Cardiac muscle cell (in vitro differentiated cells and primary cell): ENCODE measurements at regions not wholly inside any gene's neighbourhood (a gene's known extent, or its start where the extent isn't known, plus 50 kb on each side); places are given as distances from the start of the nearest gene placed in this dataset.

Experiments
- DNase-seq, 2 donors: peaks; one replicate each; pipeline versions ENCODE4 v3.0.0 to v3.0.0-alpha.2; 2010 to 2017; ENCODE audit warnings: low read depth in 1 of 2, low spot score in 1 of 2
- H3K27ac ChIP-seq: fragments of 200-600 bp; sonication (generic); 2 replicates; pipeline ENCODE4 v1.5.1; 2016
- H3K27me3 ChIP-seq: fragments of 200-600 bp; sonication (generic); 2 replicates; pipeline ENCODE4 v1.6.0; 2016; ENCODE audit warnings: control low read depth
- H3K36me3 ChIP-seq: fragments of 200-600 bp; sonication (generic); 2 replicates; pipeline ENCODE4 v1.5.1; 2016; ENCODE audit warnings: control low read depth
- H3K4me1 ChIP-seq: fragments of 200-600 bp; sonication (generic); 2 replicates; pipeline ENCODE4 v1.8.1; 2017; ENCODE audit warnings: low read depth, mild to moderate bottlenecking, mixed run types
- H3K4me3 ChIP-seq: fragments of 200-600 bp; sonication (generic); 2 replicates; pipeline ENCODE4 v1.5.1; 2016; ENCODE audit warnings: mild to moderate bottlenecking
- H3K9me3 ChIP-seq: fragments of 200-600 bp; sonication (generic); 2 replicates; pipeline ENCODE4 v1.5.1; 2017; ENCODE audit warnings: low read depth, mild to moderate bottlenecking, control low read depth
- CTCF ChIP-seq: IDR thresholded peaks from 2 replicates; pipeline ENCODE4 v1.5.1; 2012; ENCODE audit warnings: low read depth, mild to moderate bottlenecking, low read length

GRCh38 chr4:3384771-3385710 is 56.7 kb upstream of the HGFAC start:
- Histone ChIP-seq H3K4me1 (peaks cover 34% of the 10 kb centered on the region), H3K9me3 (no peaks in the 10 kb centered on the region), H3K27ac (no peak overlapping the region), H3K4me3 (no peak overlapping the region), H3K27me3 (no peaks in the 10 kb centered on the region), H3K36me3 (no peaks in the 10 kb centered on the region)
- TF ChIP-seq CTCF: no peak
- no peak for DNase-seq

- no peak for DNase-seq
- H3K27ac ChIP-seq: no peak overlapping the region
- H3K4me3 ChIP-seq: no peak overlapping the region
- no peaks in the 10 kb centered on the region for H3K9me3 ChIP-seq
- no peaks in the 10 kb centered on the region for H3K36me3 ChIP-seq
- H3K27me3 ChIP-seq: no peaks in the 10 kb centered on the region
- peaks cover 41% of the 10 kb centered on the region for H3K4me1 ChIP-seq
- TF ChIP-seq CTCF: no peak
These were observed 55.9 kb upstream of the HGFAC start for GRCh38 chr4:3385711-3386420.

- Histone ChIP-seq H3K36me3 (no peaks in the 10 kb centered on the region), H3K4me3 (no peak overlapping the region), H3K4me1 (peaks cover 48% of the 10 kb centered on the region), H3K9me3 (no peaks in the 10 kb centered on the region), H3K27me3 (no peaks in the 10 kb centered on the region), H3K27ac (no peak overlapping the region)
- no peak for TF ChIP-seq CTCF
- no peak for DNase-seq
These were observed 55.2 kb upstream of the HGFAC start for GRCh38 chr4:3386526-3386925.

- Histone ChIP-seq H3K4me1 (peaks cover 54% of the 10 kb centered on the region), H3K9me3 (no peaks in the 10 kb centered on the region), H3K4me3 (no peak overlapping the region), H3K36me3 (no peaks in the 10 kb centered on the region), H3K27ac (peak overlapping the region; percentile 88), H3K27me3 (no peaks in the 10 kb centered on the region)
- no peak for DNase-seq
- no peak for TF ChIP-seq CTCF
These were observed 54.4 kb upstream of the HGFAC start for GRCh38 chr4:3387154-3387942.

- Histone ChIP-seq H3K27ac (peak overlapping the region; percentile 88), H3K36me3 (no peaks in the 10 kb centered on the region), H3K4me3 (no peak overlapping the region), H3K4me1 (peaks cover 57% of the 10 kb centered on the region), H3K27me3 (no peaks in the 10 kb centered on the region), H3K9me3 (no peaks in the 10 kb centered on the region)
- peak; percentile 27 to 44 for DNase-seq
- no peak for TF ChIP-seq CTCF
These were observed 53.8 kb upstream of the HGFAC start for GRCh38 chr4:3387943-3388361.
